ENCODE measurements at regions not wholly inside any gene's neighbourhood (a gene's known extent, or its start where the extent isn't known, plus 50 kb on each side); places are given as distances from the start of the nearest gene placed in this dataset.

GRCh38 chr2:184530959-184531358 is 67.4 kb upstream of the ZNF804A start:
- no peak for FAIRE-seq
- DNase-seq (ENCODE audit: extremely low spot score, insufficient read length, low read depth) = no peak

GRCh38 chr2:184532551-184532950 is 65.8 kb upstream of the ZNF804A start:
- DNase-seq (ENCODE audit: extremely low spot score, insufficient read length, low read depth) (no peak), FAIRE-seq (no peak)

GRCh38 chr2:184534986-184535385 is 63.3 kb upstream of the ZNF804A start:
- FAIRE-seq (no peak), DNase-seq (ENCODE audit: extremely low spot score, insufficient read length, low read depth) (no peak)

- FAIRE-seq = no peak
- no peak for DNase-seq (ENCODE audit: extremely low spot score, insufficient read length, low read depth)
These were observed 58.0 kb upstream of the ZNF804A start for GRCh38 chr2:184540246-184540789.

- DNase-seq (ENCODE audit: extremely low spot score, insufficient read length, low read depth) = no peak
- FAIRE-seq = no peak
These were observed 56.7 kb upstream of the ZNF804A start for GRCh38 chr2:184541591-184541990.

GRCh38 chr2:184543832-184544231 is 54.5 kb upstream of the ZNF804A start:
- no peak for DNase-seq (ENCODE audit: extremely low spot score, insufficient read length, low read depth)
- FAIRE-seq = no peak
